OCI-LY1 (cell line): ENCODE measurements at regions not wholly inside any gene's neighbourhood (a gene's known extent, or its start where the extent isn't known, plus 50 kb on each side); places are given as distances from the start of the nearest gene placed in this dataset.

Experiments used
- EZH2 ChIP-seq: fragments of 200-600 bp; sonication (generic), shearing (Covaris generic); IDR thresholded peaks from 2 replicates; pipeline ENCODE4 v1.8.0; 2017; ENCODE audit warnings: borderline replicate concordance, mixed run types, mild to moderate bottlenecking, antibody characterized with exemption, low read length, moderate library complexity, mixed read lengths
- TF ChIP-seq, protein P1 (sequence below): fragments of 200-600 bp; sonication (generic), shearing (Covaris generic); IDR thresholded peaks from 2 replicates; pipeline ENCODE4 v1.5.1; 2017; ENCODE audit warnings: mild to moderate bottlenecking, antibody characterized with exemption, low read length, moderate library complexity, mixed read lengths

GRCh38 chr5:174606153-174606552, 118.2 kb upstream of the MSX2 start:
- TF ChIP-seq, protein P1, sequence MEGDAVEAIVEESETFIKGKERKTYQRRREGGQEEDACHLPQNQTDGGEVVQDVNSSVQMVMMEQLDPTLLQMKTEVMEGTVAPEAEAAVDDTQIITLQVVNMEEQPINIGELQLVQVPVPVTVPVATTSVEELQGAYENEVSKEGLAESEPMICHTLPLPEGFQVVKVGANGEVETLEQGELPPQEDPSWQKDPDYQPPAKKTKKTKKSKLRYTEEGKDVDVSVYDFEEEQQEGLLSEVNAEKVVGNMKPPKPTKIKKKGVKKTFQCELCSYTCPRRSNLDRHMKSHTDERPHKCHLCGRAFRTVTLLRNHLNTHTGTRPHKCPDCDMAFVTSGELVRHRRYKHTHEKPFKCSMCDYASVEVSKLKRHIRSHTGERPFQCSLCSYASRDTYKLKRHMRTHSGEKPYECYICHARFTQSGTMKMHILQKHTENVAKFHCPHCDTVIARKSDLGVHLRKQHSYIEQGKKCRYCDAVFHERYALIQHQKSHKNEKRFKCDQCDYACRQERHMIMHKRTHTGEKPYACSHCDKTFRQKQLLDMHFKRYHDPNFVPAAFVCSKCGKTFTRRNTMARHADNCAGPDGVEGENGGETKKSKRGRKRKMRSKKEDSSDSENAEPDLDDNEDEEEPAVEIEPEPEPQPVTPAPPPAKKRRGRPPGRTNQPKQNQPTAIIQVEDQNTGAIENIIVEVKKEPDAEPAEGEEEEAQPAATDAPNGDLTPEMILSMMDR, result no peak
- no peak for TF ChIP-seq EZH2
